ENCODE measurements at regions not wholly inside any gene's neighbourhood (a gene's known extent, or its start where the extent isn't known, plus 50 kb on each side); places are given as distances from the start of the nearest gene placed in this dataset.
"Not testable (repeated sequence)": the region's sequence is repeated elsewhere in the genome, so short reads cannot be mapped to it uniquely, and the experiment has no call there.

DNA sequence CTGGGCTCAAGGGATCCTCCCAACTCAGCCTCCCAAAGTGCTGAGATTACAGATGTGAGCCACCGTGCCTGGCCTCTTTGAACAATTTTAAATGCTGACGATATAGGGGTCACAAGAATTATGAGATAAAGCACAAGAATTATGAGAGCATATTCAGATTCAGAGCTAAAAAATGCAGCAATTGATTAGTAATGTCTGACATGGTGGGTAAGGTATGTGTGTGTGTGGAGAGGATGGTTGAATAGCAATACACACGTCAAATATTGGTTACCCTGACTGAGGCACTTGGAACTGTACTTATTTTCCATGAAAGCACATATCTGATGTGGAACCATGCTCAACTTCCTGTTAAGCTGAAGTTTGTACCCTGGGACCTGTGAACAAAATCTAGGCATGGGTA, 115.6 kb downstream of the EOMES start:
- Histone ChIP-seq H3K9ac (ENCODE audit: low read depth, low read length) (no peak overlapping the region), H3K9me3 (ENCODE audit: insufficient read depth, low read depth, low read length) (no peaks in the 10 kb centered on the region), H3K27ac (ENCODE audit: low read length) (no peak overlapping the region), H3K36me3 (ENCODE audit: insufficient read depth, low read depth, low read length) (no peaks in the 10 kb centered on the region), H3K27me3 (ENCODE audit: insufficient read depth, low read length) (no peaks in the 10 kb centered on the region), H3K4me1 (ENCODE audit: insufficient read depth, low read length) (peaks cover 8% of the 10 kb centered on the region), H3K4me3 (ENCODE audit: low read length) (no peak overlapping the region)

GRCh38 chr3:27601311-27601710, 117.1 kb upstream of the SLC4A7 start:
- not testable (repeated sequence) for H3K27ac ChIP-seq (ENCODE audit: low read length); H3K9me3 ChIP-seq (ENCODE audit: insufficient read depth, low read depth, low read length); H3K27me3 ChIP-seq (ENCODE audit: insufficient read depth, low read length); H3K4me3 ChIP-seq (ENCODE audit: low read length); H3K9ac ChIP-seq (ENCODE audit: low read depth, low read length); H3K36me3 ChIP-seq (ENCODE audit: insufficient read depth, low read depth, low read length); H3K4me1 ChIP-seq (ENCODE audit: insufficient read depth, low read length)

DNA sequence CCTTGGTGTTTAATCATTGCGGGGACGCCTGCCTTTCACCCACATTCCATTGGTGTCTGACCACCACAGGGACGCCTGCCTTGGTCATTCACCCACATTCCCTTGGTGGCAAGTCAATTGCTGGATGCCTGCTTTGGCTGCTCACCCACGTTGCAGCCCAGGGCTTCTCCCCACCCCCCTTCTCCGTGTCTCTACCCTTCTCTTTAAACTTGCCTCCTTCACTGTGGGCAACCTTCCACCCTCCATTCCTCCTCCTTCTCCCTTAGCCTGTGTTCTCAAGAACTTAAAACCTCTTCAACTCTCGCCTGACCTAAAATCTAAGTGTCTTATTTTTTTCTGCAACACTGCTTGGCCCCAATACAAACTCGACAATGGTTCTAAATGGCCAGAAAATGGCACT, 115.6 kb upstream of the SLC4A7 start:
- H3K36me3 ChIP-seq (ENCODE audit: insufficient read depth, low read depth, low read length); H3K27me3 ChIP-seq (ENCODE audit: insufficient read depth, low read length); H3K4me3 ChIP-seq (ENCODE audit: low read length); H3K9ac ChIP-seq (ENCODE audit: low read depth, low read length); H3K4me1 ChIP-seq (ENCODE audit: insufficient read depth, low read length); H3K27ac ChIP-seq (ENCODE audit: low read length); H3K9me3 ChIP-seq (ENCODE audit: insufficient read depth, low read depth, low read length): not testable (repeated sequence)

- Histone ChIP-seq H3K4me1 (ENCODE audit: insufficient read depth, low read length) (no peaks in the 10 kb centered on the region), H3K36me3 (ENCODE audit: insufficient read depth, low read depth, low read length) (no peaks in the 10 kb centered on the region), H3K27ac (ENCODE audit: low read length) (no peak overlapping the region), H3K9ac (ENCODE audit: low read depth, low read length) (no peak overlapping the region), H3K9me3 (ENCODE audit: insufficient read depth, low read depth, low read length) (no peaks in the 10 kb centered on the region), H3K4me3 (ENCODE audit: low read length) (no peak overlapping the region), H3K27me3 (ENCODE audit: insufficient read depth, low read length) (no peaks in the 10 kb centered on the region)
Measured at GRCh38 chr3:27596921-27597320, 112.7 kb upstream of the SLC4A7 start.

GRCh38 chr3:27596334-27596841, 112.2 kb upstream of the SLC4A7 start:
- H3K36me3 ChIP-seq (ENCODE audit: insufficient read depth, low read depth, low read length) = no peaks in the 10 kb centered on the region

DNA sequence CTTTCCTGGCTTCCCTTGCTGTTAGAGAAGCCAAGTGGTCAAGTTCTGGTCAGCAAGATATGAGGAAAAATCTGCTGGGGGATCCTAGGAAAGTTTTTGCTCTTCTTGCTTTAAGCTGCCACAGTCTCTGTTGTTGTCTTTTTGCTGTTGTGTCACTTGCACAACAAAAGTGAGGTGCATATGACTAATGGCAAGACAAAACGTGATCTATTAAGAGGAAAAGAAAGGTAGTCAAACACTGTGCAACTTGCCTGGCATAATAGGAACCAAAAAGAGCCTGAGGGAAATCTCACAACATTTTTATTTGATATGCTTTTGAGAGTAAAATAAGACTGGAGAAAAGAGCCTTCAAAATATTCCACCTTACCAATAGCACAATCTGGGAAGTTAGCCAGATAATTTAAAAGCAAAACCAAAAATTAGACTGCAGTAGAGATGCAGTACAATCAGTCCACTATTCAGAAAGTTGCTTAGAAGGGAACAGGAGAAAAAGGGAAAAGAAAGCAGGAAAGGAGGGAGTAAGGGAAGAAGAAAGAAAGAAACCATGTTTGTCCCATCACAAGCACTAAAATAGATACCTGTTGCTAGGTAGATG, 110.0 kb upstream of the SLC4A7 start:
- Histone ChIP-seq H3K9me3 (ENCODE audit: insufficient read depth, low read depth, low read length) (no peaks in the 10 kb centered on the region), H3K4me3 (ENCODE audit: low read length) (no peak overlapping the region), H3K27ac (ENCODE audit: low read length) (no peak overlapping the region), H3K36me3 (ENCODE audit: insufficient read depth, low read depth, low read length) (no peaks in the 10 kb centered on the region), H3K9ac (ENCODE audit: low read depth, low read length) (no peak overlapping the region), H3K27me3 (ENCODE audit: insufficient read depth, low read length) (no peaks in the 10 kb centered on the region), H3K4me1 (ENCODE audit: insufficient read depth, low read length) (peaks cover 22% of the 10 kb centered on the region)

More at GRCh38 chr3:27596334-27596841, 112.2 kb upstream of the SLC4A7 start:
- Histone ChIP-seq H3K27ac (ENCODE audit: low read length) (no peak overlapping the region), H3K9ac (ENCODE audit: low read depth, low read length) (no peak overlapping the region), H3K4me3 (ENCODE audit: low read length) (no peak overlapping the region), H3K27me3 (ENCODE audit: insufficient read depth, low read length) (no peaks in the 10 kb centered on the region), H3K9me3 (ENCODE audit: insufficient read depth, low read depth, low read length) (no peaks in the 10 kb centered on the region), H3K4me1 (ENCODE audit: insufficient read depth, low read length) (0 out of 2 replicates have a peak, but pooled peaks cover 4% of the 10 kb centered on the region)

DNA sequence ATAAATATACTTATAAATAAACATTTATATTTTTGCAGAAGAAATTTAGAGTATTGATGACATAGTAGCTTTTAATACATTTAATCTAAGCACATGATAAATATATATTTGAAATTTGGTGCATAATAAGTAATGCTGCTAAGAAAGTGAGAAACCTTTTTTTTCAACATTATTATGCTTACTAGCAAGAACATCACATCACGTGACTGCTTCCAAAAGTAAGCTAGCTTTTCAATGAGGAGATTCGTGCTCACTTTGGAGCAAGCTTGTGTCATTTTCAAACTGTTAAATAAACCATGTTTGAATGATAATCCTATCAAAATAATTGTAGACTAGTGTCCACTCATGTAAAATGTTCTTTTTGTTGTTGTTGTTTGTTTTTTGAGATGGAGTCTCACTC, 109.0 kb upstream of the SLC4A7 start:
- Histone ChIP-seq H3K4me1 (ENCODE audit: insufficient read depth, low read length) (peaks cover 22% of the 10 kb centered on the region), H3K36me3 (ENCODE audit: insufficient read depth, low read depth, low read length) (no peaks in the 10 kb centered on the region), H3K9ac (ENCODE audit: low read depth, low read length) (no peak overlapping the region), H3K4me3 (ENCODE audit: low read length) (no peak overlapping the region), H3K27ac (ENCODE audit: low read length) (no peak overlapping the region), H3K27me3 (ENCODE audit: insufficient read depth, low read length) (no peaks in the 10 kb centered on the region), H3K9me3 (ENCODE audit: insufficient read depth, low read depth, low read length) (no peaks in the 10 kb centered on the region)

GRCh38 chr3:27591312-27592210, 107.4 kb upstream of the SLC4A7 start:
- H3K27ac ChIP-seq (ENCODE audit: low read length) = no peak overlapping the region
- H3K36me3 ChIP-seq (ENCODE audit: insufficient read depth, low read depth, low read length) = no peaks in the 10 kb centered on the region
- H3K9me3 ChIP-seq (ENCODE audit: insufficient read depth, low read depth, low read length) = no peaks in the 10 kb centered on the region
- H3K27me3 ChIP-seq (ENCODE audit: insufficient read depth, low read length) = no peaks in the 10 kb centered on the region
- no peak overlapping the region for H3K9ac ChIP-seq (ENCODE audit: low read depth, low read length)
- H3K4me3 ChIP-seq (ENCODE audit: low read length) = no peak overlapping the region
- H3K4me1 ChIP-seq (ENCODE audit: insufficient read depth, low read length) = peaks cover 22% of the 10 kb centered on the region

DNA sequence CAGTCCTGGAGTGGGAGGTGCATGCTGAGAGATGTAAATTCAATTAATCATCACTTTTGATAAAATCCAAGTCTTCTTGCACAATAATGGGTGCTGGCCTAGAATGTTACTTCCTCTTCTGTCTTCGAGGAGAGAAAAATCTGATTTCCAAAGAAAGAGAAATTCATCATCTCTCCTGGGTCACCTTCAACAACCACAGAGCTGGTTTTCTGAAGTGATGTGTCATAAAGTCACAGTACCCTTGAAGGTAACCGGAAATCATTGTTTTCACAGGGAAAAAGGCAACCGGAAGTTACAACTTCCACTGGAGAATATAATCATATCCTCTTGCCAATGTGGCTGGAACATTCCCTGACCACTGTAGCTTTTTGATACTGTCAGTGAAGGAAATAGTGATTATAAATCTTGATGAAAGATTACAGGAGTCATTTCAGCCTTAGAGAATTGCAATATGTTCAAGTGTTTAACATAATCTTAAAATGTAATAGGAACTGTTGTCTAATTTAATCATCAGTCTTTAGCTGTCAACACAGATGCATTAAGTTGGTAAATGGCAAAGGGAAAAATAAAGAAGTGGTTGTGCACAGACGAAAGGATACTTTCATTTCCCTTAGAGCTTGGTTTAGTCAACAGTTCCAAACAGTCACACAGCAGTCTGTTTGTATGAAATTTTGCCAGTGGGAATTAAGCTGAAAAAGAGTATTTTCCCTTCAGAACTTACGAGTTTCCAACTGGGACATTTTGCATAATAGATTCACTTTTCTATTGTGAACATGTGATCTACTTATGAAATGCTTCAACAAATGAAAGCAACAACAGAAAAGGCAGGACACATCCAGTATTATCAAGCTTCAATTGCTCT, 106.5 kb upstream of the SLC4A7 start:
- H3K4me3 ChIP-seq (ENCODE audit: low read length) = no peak overlapping the region
- H3K4me1 ChIP-seq (ENCODE audit: insufficient read depth, low read length) = peaks cover 22% of the 10 kb centered on the region
- H3K27me3 ChIP-seq (ENCODE audit: insufficient read depth, low read length) = no peaks in the 10 kb centered on the region
- peak overlapping the region; percentile 18; the same call in 1 of the 2 replicates for H3K9ac ChIP-seq (ENCODE audit: low read depth, low read length)
- H3K27ac ChIP-seq (ENCODE audit: low read length) = no peak overlapping the region
- H3K36me3 ChIP-seq (ENCODE audit: insufficient read depth, low read depth, low read length) = no peaks in the 10 kb centered on the region
- no peaks in the 10 kb centered on the region for H3K9me3 ChIP-seq (ENCODE audit: insufficient read depth, low read depth, low read length)

- Histone ChIP-seq H3K36me3 (ENCODE audit: insufficient read depth, low read depth, low read length) (no peaks in the 10 kb centered on the region), H3K4me3 (ENCODE audit: low read length) (peak overlapping the region; percentile 34; the same call in 1 of the 2 replicates), H3K9ac (ENCODE audit: low read depth, low read length) (peak overlapping the region; percentile 18; the same call in 1 of the 2 replicates), H3K27me3 (ENCODE audit: insufficient read depth, low read length) (no peaks in the 10 kb centered on the region), H3K27ac (ENCODE audit: low read length) (no peak overlapping the region), H3K9me3 (ENCODE audit: insufficient read depth, low read depth, low read length) (no peaks in the 10 kb centered on the region), H3K4me1 (ENCODE audit: insufficient read depth, low read length) (peaks cover 28% of the 10 kb centered on the region)
Measured at GRCh38 chr3:27589795-27590194, 105.6 kb upstream of the SLC4A7 start.

- H3K4me3 ChIP-seq (ENCODE audit: low read length) = no peak overlapping the region
Measured at GRCh38 chr3:27585429-27585828, 101.2 kb upstream of the SLC4A7 start.

More at GRCh38 chr3:27585429-27585828, 101.2 kb upstream of the SLC4A7 start:
- Histone ChIP-seq H3K9me3 (ENCODE audit: insufficient read depth, low read depth, low read length) (peaks cover 5% of the 10 kb centered on the region; the same call in 1 of the 2 replicates), H3K36me3 (ENCODE audit: insufficient read depth, low read depth, low read length) (no peaks in the 10 kb centered on the region), H3K27me3 (ENCODE audit: insufficient read depth, low read length) (no peaks in the 10 kb centered on the region), H3K27ac (ENCODE audit: low read length) (no peak overlapping the region), H3K4me1 (ENCODE audit: insufficient read depth, low read length) (peaks cover 17% of the 10 kb centered on the region), H3K9ac (ENCODE audit: low read depth, low read length) (no peak overlapping the region)

Data from iPS-20b (cell line).